ENCODE measurements at regions not wholly inside any gene's neighbourhood (a gene's known extent, or its start where the extent isn't known, plus 50 kb on each side); places are given as distances from the start of the nearest gene placed in this dataset.

DNA sequence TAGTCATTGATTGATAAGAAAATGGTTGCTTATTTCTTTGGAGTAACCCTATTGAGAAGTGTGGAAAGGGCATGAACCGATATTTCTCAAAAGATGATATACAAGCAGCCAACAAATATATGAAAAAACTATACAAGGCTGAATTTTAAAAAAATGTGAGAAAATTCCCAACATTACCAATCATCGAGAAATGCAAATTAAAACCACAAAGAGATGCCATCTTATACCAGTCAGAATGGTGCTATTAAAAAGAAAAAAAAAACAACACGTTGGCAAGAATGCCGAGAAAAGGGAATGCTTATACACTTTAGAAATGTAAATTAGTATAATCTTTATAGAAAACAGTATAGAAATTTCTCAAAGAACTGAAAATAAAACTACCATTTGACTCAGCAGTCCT lies 77.7 kb upstream of the ROBO1 start:
- TF ChIP-seq, protein P1, sequence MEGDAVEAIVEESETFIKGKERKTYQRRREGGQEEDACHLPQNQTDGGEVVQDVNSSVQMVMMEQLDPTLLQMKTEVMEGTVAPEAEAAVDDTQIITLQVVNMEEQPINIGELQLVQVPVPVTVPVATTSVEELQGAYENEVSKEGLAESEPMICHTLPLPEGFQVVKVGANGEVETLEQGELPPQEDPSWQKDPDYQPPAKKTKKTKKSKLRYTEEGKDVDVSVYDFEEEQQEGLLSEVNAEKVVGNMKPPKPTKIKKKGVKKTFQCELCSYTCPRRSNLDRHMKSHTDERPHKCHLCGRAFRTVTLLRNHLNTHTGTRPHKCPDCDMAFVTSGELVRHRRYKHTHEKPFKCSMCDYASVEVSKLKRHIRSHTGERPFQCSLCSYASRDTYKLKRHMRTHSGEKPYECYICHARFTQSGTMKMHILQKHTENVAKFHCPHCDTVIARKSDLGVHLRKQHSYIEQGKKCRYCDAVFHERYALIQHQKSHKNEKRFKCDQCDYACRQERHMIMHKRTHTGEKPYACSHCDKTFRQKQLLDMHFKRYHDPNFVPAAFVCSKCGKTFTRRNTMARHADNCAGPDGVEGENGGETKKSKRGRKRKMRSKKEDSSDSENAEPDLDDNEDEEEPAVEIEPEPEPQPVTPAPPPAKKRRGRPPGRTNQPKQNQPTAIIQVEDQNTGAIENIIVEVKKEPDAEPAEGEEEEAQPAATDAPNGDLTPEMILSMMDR (IDR thresholded peaks at IDR 0.05), result no peak
- TF ChIP-seq POLR2A (IDR thresholded peaks at IDR 0.05) (no peak), EP300 (IDR thresholded peaks at IDR 0.05; ENCODE audit: low read depth) (no peak), POLR2AphosphoS5 (IDR thresholded peaks at IDR 0.05) (no peak)
